SH-SY5Y (cell line): ENCODE measurements at regions not wholly inside any gene's neighbourhood (a gene's known extent, or its start where the extent isn't known, plus 50 kb on each side); places are given as distances from the start of the nearest gene placed in this dataset.

Experiments used
- GATA2 ChIP-seq: IDR thresholded peaks from 2 replicates; pipeline ENCODE4 v1.6.1; 2011; ENCODE audit warnings: mild to moderate bottlenecking, low read depth, low read length
- GATA3 ChIP-seq: IDR thresholded peaks from 2 replicates; pipeline ENCODE4 v1.6.1; 2011; ENCODE audit warnings: low read depth, mild to moderate bottlenecking, low read length, moderate library complexity

DNA sequence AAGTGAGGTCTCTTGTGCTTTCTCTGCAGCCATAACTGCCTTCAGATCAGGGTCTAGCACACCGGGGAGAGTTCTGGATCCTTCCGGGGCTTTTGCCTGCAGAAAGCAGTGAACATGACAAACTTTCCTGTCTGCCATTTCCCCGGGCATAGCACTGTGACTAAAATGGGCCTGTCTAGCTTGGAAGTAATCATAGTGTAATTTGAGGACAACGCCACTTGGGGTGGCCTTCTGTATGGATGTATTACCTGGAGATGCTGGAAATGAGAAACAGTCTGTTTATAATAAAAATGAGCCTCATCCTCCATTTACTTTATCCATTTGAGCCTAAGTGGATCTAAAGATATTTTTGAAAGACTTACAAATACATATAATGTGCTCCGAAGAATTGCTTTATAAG, 453.7 kb downstream of the VRK1 start:
- TF ChIP-seq GATA3: no peak
- no peak for TF ChIP-seq GATA2
